GM12892 (cell line): ENCODE measurements at regions not wholly inside any gene's neighbourhood (a gene's known extent, or its start where the extent isn't known, plus 50 kb on each side); places are given as distances from the start of the nearest gene placed in this dataset.

ENCODE experiments used
- POLR2A ChIP-seq: IDR thresholded peaks from 2 replicates; pipeline ENCODE4 v1.6.1; 2011; ENCODE audit warnings: low read depth, low read length, control low read depth
- POLR2AphosphoS5 ChIP-seq: IDR thresholded peaks from 2 replicates; pipeline ENCODE4 v1.6.1; 2011; ENCODE audit warnings: low read depth, low read length, control low read depth

DNA sequence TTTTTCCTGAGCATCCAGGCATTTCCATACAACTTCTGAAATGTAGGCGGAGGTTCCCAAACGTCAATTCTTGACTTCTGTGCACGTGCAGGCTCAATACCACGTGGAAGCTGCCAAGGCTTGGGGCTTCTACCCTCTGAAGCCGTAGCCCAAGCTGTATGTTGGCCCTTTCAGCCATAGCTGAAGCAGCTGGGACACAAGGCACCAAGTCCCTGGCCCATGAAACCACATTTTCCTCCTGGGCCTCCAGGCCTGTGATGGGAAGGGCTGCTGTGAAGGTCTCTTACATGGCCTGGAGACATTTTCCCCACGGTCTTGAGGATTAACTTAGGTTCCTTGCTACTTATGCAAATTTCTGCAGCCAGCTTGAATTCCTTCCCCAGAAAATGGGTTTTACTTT lies 103.6 kb downstream of the NREP start:
- no peak for TF ChIP-seq POLR2A
- TF ChIP-seq POLR2AphosphoS5: no peak
